Gastroesophageal sphincter (tissue), 3 donors: ENCODE measurements at regions not wholly inside any gene's neighbourhood (a gene's known extent, or its start where the extent isn't known, plus 50 kb on each side); places are given as distances from the start of the nearest gene placed in this dataset.

ENCODE experiments used
- EP300 ChIP-seq: sonication (generic); formaldehyde crosslinking; IDR thresholded peaks from one replicate; pipeline ENCODE4 v1.6.1; 2017; ENCODE audit warnings: antibody characterized with exemption, mild to moderate bottlenecking
- POLR2A ChIP-seq, 2 donors: fragments of 450-650 bp; IDR thresholded peaks; one replicate each; pipeline ENCODE4 v1.6.1; 2017; ENCODE audit warnings: antibody characterized with exemption in 2 of 2, mild to moderate bottlenecking in 2 of 2, moderate library complexity in 1 of 2
- POLR2AphosphoS5 ChIP-seq: sonication (generic); formaldehyde crosslinking; IDR thresholded peaks from one replicate; pipeline ENCODE4 v1.6.1; 2017; ENCODE audit warnings: antibody characterized with exemption
- TF ChIP-seq, protein P1 (sequence below), 4 experiments: fragments of 200-600 bp in 2 of 4; fragments of 450-650 bp in 2 of 4; sonication (generic) in 1 of 4; IDR thresholded peaks; one replicate each; pipeline ENCODE4 v1.5.1; 2017 to 2019; ENCODE audit warnings: antibody characterized with exemption in 4 of 4, mild to moderate bottlenecking in 2 of 4, moderate library complexity in 2 of 4

DNA sequence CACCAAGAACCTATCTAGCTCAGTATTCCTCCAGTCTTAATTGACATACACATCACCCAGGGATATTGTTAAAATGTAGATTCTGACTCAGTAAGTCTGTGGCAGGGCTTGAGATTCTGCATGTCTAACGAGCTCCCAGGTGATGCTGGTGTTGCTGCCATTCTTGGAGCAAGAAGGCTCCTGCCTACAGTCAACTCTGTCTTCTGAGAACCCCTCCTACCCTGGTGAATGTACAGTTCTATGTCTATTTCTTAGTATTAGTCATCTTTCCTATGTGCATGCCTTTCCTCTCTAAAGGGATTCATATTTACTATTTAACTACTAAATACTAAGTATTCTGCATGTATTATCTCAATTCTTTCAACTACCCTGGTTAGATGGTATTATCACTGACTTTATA lies 268.7 kb downstream of the EDEM1 start:
- TF ChIP-seq, protein P1, sequence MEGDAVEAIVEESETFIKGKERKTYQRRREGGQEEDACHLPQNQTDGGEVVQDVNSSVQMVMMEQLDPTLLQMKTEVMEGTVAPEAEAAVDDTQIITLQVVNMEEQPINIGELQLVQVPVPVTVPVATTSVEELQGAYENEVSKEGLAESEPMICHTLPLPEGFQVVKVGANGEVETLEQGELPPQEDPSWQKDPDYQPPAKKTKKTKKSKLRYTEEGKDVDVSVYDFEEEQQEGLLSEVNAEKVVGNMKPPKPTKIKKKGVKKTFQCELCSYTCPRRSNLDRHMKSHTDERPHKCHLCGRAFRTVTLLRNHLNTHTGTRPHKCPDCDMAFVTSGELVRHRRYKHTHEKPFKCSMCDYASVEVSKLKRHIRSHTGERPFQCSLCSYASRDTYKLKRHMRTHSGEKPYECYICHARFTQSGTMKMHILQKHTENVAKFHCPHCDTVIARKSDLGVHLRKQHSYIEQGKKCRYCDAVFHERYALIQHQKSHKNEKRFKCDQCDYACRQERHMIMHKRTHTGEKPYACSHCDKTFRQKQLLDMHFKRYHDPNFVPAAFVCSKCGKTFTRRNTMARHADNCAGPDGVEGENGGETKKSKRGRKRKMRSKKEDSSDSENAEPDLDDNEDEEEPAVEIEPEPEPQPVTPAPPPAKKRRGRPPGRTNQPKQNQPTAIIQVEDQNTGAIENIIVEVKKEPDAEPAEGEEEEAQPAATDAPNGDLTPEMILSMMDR (IDR thresholded peaks at IDR 0.05), result no peak
- TF ChIP-seq POLR2A (IDR thresholded peaks at IDR 0.05) (no peak), POLR2AphosphoS5 (no peak), EP300 (no peak)
